D721Med (cell line): ENCODE measurements at regions not wholly inside any gene's neighbourhood (a gene's known extent, or its start where the extent isn't known, plus 50 kb on each side); places are given as distances from the start of the nearest gene placed in this dataset.

Source experiments
- DNase-seq: peaks from one replicate; pipeline ENCODE4 v3.0.0; 2011; ENCODE audit warnings: low spot score; ENCODE audit not compliant: insufficient read length
- FAIRE-seq: peaks from 2 replicates; lab custom pipeline; 2011; peaks lifted over from hg19 to GRCh38; lab: Jason Lieb, UNC
- CTCF ChIP-seq: IDR thresholded peaks from 2 replicates; pipeline ENCODE4 v1.5.1; 2012; ENCODE audit warnings: mild to moderate bottlenecking, control low read depth; ENCODE audit not compliant: insufficient read depth; ENCODE audit errors: missing control alignments

GRCh38 chr1:241424480-241424971 lies 67.5 kb upstream of the RGS7 start:
- no peak for FAIRE-seq
- no peak for TF ChIP-seq CTCF
- DNase-seq: no peak

GRCh38 chr1:241423541-241424479 lies 66.8 kb upstream of the RGS7 start:
- TF ChIP-seq CTCF: no peak
- DNase-seq: no peak

DNA sequence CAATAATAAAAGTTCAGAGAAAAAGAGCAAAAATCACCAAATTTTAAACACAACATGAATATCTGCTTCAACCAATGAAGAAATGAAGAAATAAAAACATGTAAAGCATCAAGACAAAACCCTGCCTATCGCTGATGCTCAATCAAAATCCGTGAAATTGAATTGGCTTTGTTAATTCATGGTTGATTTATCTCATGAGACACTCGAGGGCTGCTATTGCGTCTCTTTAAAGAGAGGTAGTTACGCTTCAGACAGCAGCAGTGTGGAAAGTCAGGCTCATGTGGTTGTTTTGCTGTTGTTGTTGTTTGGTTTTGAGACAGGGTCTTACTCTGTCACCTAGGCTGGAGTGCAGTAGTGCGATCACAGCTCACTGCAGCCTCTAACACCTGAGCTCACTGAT lies 65.5 kb upstream of the RGS7 start:
- DNase-seq: no peak
- no peak for TF ChIP-seq CTCF
- FAIRE-seq: no peak

More at GRCh38 chr1:241423541-241424479, 66.8 kb upstream of the RGS7 start:
- FAIRE-seq: peak; percentile 63

GRCh38 chr1:241419986-241420385 lies 63.0 kb upstream of the RGS7 start:
- TF ChIP-seq CTCF: no peak
- FAIRE-seq (no peak), DNase-seq (no peak)

DNA sequence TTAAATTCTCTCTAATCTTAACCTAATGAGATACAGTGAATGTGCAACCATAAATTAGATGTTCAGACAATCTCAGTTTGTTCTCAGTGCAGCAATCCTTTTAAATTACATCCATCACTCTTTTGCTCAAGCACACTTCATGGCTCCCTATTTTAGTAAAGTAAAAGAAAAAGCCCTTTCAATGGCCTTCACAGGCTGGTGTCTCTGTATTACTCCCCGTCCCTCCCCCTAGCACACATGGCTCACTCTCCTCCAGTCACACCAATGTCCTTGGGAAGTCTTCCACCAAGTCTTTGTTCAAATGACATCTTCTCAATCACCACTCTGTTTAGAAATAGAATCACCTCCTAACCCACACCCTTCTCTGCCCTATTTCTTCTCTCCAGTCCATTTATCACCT lies 60.3 kb upstream of the RGS7 start:
- no peak for TF ChIP-seq CTCF
- FAIRE-seq (peak; percentile 6), DNase-seq (peak; percentile 39)

GRCh38 chr1:241413974-241414373 lies 57.0 kb upstream of the RGS7 start:
- no peak for FAIRE-seq

More at GRCh38 chr1:241413974-241414373, 57.0 kb upstream of the RGS7 start:
- no peak for TF ChIP-seq CTCF
- DNase-seq: no peak
